ENCODE measurements at regions not wholly inside any gene's neighbourhood (a gene's known extent, or its start where the extent isn't known, plus 50 kb on each side); places are given as distances from the start of the nearest gene placed in this dataset.

DNA sequence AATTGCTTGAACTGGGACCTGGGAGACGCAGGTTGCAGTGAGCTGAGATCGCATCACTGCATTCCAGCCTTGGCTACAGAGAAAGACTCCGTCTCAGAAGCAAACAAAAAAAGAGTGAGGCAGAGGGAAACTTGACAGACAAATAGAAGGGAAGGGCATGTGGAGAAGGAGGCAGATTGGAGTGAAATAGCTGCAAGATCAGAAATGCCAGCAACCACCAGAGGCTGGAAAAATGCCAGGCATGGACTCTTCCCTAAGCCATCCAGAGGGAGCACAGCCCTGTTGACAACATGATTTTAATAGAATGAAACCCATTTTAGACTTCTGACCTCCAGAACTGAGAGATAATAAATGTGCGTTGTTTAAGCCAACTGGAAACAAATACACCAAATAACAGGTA, 447.2 kb upstream of the SPHKAP start:
- TF ChIP-seq, protein P1, sequence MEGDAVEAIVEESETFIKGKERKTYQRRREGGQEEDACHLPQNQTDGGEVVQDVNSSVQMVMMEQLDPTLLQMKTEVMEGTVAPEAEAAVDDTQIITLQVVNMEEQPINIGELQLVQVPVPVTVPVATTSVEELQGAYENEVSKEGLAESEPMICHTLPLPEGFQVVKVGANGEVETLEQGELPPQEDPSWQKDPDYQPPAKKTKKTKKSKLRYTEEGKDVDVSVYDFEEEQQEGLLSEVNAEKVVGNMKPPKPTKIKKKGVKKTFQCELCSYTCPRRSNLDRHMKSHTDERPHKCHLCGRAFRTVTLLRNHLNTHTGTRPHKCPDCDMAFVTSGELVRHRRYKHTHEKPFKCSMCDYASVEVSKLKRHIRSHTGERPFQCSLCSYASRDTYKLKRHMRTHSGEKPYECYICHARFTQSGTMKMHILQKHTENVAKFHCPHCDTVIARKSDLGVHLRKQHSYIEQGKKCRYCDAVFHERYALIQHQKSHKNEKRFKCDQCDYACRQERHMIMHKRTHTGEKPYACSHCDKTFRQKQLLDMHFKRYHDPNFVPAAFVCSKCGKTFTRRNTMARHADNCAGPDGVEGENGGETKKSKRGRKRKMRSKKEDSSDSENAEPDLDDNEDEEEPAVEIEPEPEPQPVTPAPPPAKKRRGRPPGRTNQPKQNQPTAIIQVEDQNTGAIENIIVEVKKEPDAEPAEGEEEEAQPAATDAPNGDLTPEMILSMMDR (IDR thresholded peaks at IDR 0.05) = no peak
- TF ChIP-seq POLR2A (IDR thresholded peaks at IDR 0.05) (no peak), POLR2AphosphoS5 (IDR thresholded peaks at IDR 0.05; ENCODE audit: insufficient read depth in 1 of 2, low read depth in 1 of 2) (no peak)

Measured in vagina (tissue), 2 donors.